ENCODE measurements at regions not wholly inside any gene's neighbourhood (a gene's known extent, or its start where the extent isn't known, plus 50 kb on each side); places are given as distances from the start of the nearest gene placed in this dataset.
A peak's percentile ranks its signal among the peaks of the same experiment; 100 is the strongest.
"Not testable (repeated sequence)": the region's sequence is repeated elsewhere in the genome, so short reads cannot be mapped to it uniquely, and the experiment has no call there.

- no peak for DNase-seq (ENCODE audit: low read depth)
Measured at GRCh38 chr12:18008642-18009041, 81.4 kb downstream of the RERGL start.

GRCh38 chr12:17999174-17999801, 90.7 kb downstream of the RERGL start:
- DNase-seq (ENCODE audit: low read depth), result no peak

GRCh38 chr12:17992002-17992656, 97.9 kb downstream of the RERGL start:
- peak; percentile 34 for DNase-seq (ENCODE audit: low read depth)

GRCh38 chr12:17982556-17982955, 107.4 kb downstream of the RERGL start:
- DNase-seq (ENCODE audit: low read depth), result no peak

- peak; percentile 0 for DNase-seq (ENCODE audit: low read depth)
Measured at GRCh38 chr12:17976202-17976601, 113.8 kb downstream of the RERGL start.

- no peak for DNase-seq (ENCODE audit: low read depth)
Measured at GRCh38 chr12:17975763-17976162, 114.2 kb downstream of the RERGL start.

- no peak for DNase-seq (ENCODE audit: low read depth)
Measured at GRCh38 chr12:17975239-17975638, 114.8 kb downstream of the RERGL start.

GRCh38 chr12:17971850-17972249, 118.1 kb downstream of the RERGL start:
- peak; percentile 1 for DNase-seq (ENCODE audit: low read depth)

- no peak for DNase-seq (ENCODE audit: low read depth)
Measured at GRCh38 chr12:17954788-17955187, 135.2 kb downstream of the RERGL start.

GRCh38 chr12:17950898-17951297, 139.1 kb downstream of the RERGL start:
- DNase-seq (ENCODE audit: low read depth), result no peak

- DNase-seq (ENCODE audit: low read depth), result no peak
Measured at GRCh38 chr12:17949558-17950141, 140.3 kb downstream of the RERGL start.

- DNase-seq (ENCODE audit: low read depth), result peak; percentile 47
Measured at GRCh38 chr12:17928708-17929366, 161.2 kb downstream of the RERGL start.

GRCh38 chr12:17918013-17918412, 172.0 kb downstream of the RERGL start:
- no peak for DNase-seq (ENCODE audit: low read depth)

- no peak for DNase-seq (ENCODE audit: low read depth)
Measured at GRCh38 chr12:17884581-17884980, 205.4 kb downstream of the RERGL start.

- DNase-seq (ENCODE audit: low read depth), result no peak
Measured at GRCh38 chr12:17878714-17879113, 211.3 kb downstream of the RERGL start.

- DNase-seq (ENCODE audit: low read depth), result no peak
Measured at GRCh38 chr12:17875230-17875629, 214.8 kb downstream of the RERGL start.

- no peak for DNase-seq (ENCODE audit: low read depth)
Measured at GRCh38 chr12:17866802-17867201, 223.2 kb downstream of the RERGL start.

GRCh38 chr12:17855548-17855947, 234.4 kb downstream of the RERGL start:
- not testable (repeated sequence) for DNase-seq (ENCODE audit: low read depth)

GRCh38 chr12:17853054-17853453, 236.9 kb downstream of the RERGL start:
- no peak for DNase-seq (ENCODE audit: low read depth)

GRCh38 chr12:17841496-17841895, 248.5 kb downstream of the RERGL start:
- no peak for DNase-seq (ENCODE audit: low read depth)

GRCh38 chr12:17829813-17830212, 260.2 kb downstream of the RERGL start:
- DNase-seq (ENCODE audit: low read depth), result no peak

- no peak for DNase-seq (ENCODE audit: low read depth)
Measured at GRCh38 chr12:17818931-17819330, 271.1 kb downstream of the RERGL start.

- no peak for DNase-seq (ENCODE audit: low read depth)
Measured at GRCh38 chr12:17810399-17810798, 279.6 kb downstream of the RERGL start.
